ENCODE measurements at regions not wholly inside any gene's neighbourhood (a gene's known extent, or its start where the extent isn't known, plus 50 kb on each side); places are given as distances from the start of the nearest gene placed in this dataset.

DNA sequence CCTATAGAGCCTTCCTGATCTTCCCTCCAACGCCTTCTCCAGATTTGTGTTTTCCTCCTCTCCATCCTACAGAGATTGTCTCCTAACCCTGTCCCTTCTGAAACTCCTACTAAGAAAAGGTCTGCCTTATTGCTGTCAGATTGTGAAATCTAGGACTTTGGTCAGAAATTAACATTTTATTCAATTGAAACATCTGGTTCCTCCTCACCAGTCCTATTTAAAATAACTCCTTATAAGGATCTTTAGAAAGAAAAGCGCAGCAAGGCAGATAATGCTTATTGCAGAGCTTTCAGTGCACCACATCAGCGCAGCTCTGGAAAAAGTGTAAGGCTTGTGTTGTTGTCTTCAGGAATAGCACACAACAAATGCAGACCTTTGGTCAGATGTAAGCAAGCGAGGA is 477.8 kb upstream of the CHST9 start:
- Histone ChIP-seq H3K4me2 (ENCODE audit: extremely low read depth, insufficient read depth, low read length) (no peak overlapping the region), H3K4me3 (replicated peaks in 1 of 4; ENCODE audit: control extremely low read depth in 1 of 4, insufficient read depth in 1 of 4, low read depth in 3 of 4, low read length in 4 of 4) (no peak overlapping the region), H3K79me2 (ENCODE audit: control insufficient read depth, insufficient read depth, low read length) (no peaks in the 10 kb centered on the region), H3K27ac (ENCODE audit: insufficient read depth, low read length) (no peak overlapping the region), H3K4me1 (ENCODE audit: control insufficient read depth, extremely low read depth, insufficient read depth, low read length) (no peaks in the 10 kb centered on the region), H3K36me3 (ENCODE audit: control insufficient read depth, insufficient read depth, low read length) (no peaks in the 10 kb centered on the region), H3K9ac (ENCODE audit: insufficient read depth, low read length) (no peak overlapping the region), H3K9me3 (ENCODE audit: control insufficient read depth, insufficient read depth, low read depth, low read length) (no peaks in the 10 kb centered on the region), H3K27me3 (ENCODE audit: control insufficient read depth, insufficient read depth, low read length) (no peaks in the 10 kb centered on the region), H4K20me1 (ENCODE audit: control insufficient read depth, extremely low read depth, insufficient read depth, low read length) (no peaks in the 10 kb centered on the region), H2AFZ (ENCODE audit: low read length) (no peak overlapping the region)
- DNase-seq (ENCODE audit: low read depth in 2 of 2): no peak
- TF ChIP-seq EZH2 (IDR thresholded peaks at IDR 0.05; ENCODE audit: low read length, missing control alignments): no peak
- TF ChIP-seq, protein P1, sequence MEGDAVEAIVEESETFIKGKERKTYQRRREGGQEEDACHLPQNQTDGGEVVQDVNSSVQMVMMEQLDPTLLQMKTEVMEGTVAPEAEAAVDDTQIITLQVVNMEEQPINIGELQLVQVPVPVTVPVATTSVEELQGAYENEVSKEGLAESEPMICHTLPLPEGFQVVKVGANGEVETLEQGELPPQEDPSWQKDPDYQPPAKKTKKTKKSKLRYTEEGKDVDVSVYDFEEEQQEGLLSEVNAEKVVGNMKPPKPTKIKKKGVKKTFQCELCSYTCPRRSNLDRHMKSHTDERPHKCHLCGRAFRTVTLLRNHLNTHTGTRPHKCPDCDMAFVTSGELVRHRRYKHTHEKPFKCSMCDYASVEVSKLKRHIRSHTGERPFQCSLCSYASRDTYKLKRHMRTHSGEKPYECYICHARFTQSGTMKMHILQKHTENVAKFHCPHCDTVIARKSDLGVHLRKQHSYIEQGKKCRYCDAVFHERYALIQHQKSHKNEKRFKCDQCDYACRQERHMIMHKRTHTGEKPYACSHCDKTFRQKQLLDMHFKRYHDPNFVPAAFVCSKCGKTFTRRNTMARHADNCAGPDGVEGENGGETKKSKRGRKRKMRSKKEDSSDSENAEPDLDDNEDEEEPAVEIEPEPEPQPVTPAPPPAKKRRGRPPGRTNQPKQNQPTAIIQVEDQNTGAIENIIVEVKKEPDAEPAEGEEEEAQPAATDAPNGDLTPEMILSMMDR (conservative IDR thresholded peaks at IDR 0.05 in 1 of 2, IDR thresholded peaks at IDR 0.05 in 1 of 2; ENCODE audit: low read depth in 1 of 2, low read length in 2 of 2): no peak

DNA sequence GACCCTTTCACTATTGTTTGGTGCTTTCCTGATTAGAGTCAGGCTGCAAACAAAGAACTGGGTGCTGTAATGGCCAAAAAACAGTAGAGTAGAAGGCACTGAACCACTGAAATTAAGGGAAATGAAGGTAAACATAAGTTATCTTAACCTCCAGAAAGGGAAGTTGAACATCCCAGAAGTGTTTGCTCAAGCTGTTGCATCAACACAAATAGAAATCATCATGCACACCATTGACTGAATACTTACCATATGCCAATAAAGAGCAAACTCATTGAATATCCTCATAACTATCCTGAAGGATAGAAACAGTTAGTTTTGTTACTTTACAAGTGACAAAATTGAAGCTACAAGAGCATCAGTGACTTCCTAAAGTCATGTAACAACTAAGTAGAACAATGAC is 477.4 kb upstream of the CHST9 start:
- H3K79me2 ChIP-seq (ENCODE audit: control insufficient read depth, insufficient read depth, low read length): no peaks in the 10 kb centered on the region
- H3K27ac ChIP-seq (ENCODE audit: insufficient read depth, low read length): no peak overlapping the region
- H3K27me3 ChIP-seq (ENCODE audit: control insufficient read depth, insufficient read depth, low read length): no peaks in the 10 kb centered on the region
- no peak overlapping the region for H2AFZ ChIP-seq (ENCODE audit: low read length)
- no peak overlapping the region for H3K4me3 ChIP-seq (replicated peaks in 1 of 4; ENCODE audit: control extremely low read depth in 1 of 4, insufficient read depth in 1 of 4, low read depth in 3 of 4, low read length in 4 of 4)
- H3K4me2 ChIP-seq (ENCODE audit: extremely low read depth, insufficient read depth, low read length): no peak overlapping the region
- no peaks in the 10 kb centered on the region for H3K9me3 ChIP-seq (ENCODE audit: control insufficient read depth, insufficient read depth, low read depth, low read length)
- no peaks in the 10 kb centered on the region for H3K36me3 ChIP-seq (ENCODE audit: control insufficient read depth, insufficient read depth, low read length)
- DNase-seq (ENCODE audit: low read depth in 2 of 2): no peak
- H3K4me1 ChIP-seq (ENCODE audit: control insufficient read depth, extremely low read depth, insufficient read depth, low read length): no peaks in the 10 kb centered on the region
- H3K9ac ChIP-seq (ENCODE audit: insufficient read depth, low read length): no peak overlapping the region
- H4K20me1 ChIP-seq (ENCODE audit: control insufficient read depth, extremely low read depth, insufficient read depth, low read length): no peaks in the 10 kb centered on the region
- TF ChIP-seq EZH2 (IDR thresholded peaks at IDR 0.05; ENCODE audit: low read length, missing control alignments): no peak
- TF ChIP-seq, protein P1 (conservative IDR thresholded peaks at IDR 0.05 in 1 of 2, IDR thresholded peaks at IDR 0.05 in 1 of 2; ENCODE audit: low read depth in 1 of 2, low read length in 2 of 2): no peak

DNA sequence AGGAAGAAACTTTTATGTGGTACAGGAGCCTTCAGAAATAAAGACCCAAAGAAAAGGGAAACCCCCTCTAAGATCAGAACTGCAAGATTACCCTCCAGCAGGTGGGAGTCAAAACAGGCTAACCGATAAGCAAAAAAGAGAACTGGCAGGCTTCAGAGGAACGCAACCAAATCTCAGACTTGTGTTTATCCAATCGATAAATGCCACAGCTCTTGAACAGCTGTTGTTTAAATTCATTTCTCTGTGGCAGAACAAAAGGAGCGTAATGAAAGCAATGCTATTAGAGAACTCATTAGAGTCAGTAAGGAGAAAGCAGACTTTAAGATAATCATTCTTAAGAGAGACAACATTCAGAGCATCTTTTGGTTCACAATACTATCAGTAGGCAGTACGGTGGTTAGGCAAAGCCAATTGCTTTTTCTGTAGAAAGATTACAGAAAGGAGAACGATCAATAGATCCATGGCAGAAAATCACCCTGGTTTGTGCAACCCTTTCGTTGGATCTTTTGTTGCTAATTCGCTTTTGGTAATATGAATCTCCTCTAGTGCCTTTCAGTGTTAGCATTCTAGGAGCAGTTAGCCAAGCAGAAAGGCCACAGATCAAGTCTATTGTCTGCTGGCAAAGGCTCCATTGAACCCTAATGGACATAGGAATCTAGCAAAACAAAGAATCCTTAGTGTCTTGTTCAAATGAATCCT is 476.4 kb upstream of the CHST9 start:
- Histone ChIP-seq H3K4me3 (replicated peaks in 1 of 4; ENCODE audit: control extremely low read depth in 1 of 4, insufficient read depth in 1 of 4, low read depth in 3 of 4, low read length in 4 of 4) (no peak overlapping the region), H3K4me2 (ENCODE audit: extremely low read depth, insufficient read depth, low read length) (no peak overlapping the region), H3K27me3 (ENCODE audit: control insufficient read depth, insufficient read depth, low read length) (no peaks in the 10 kb centered on the region), H3K4me1 (ENCODE audit: control insufficient read depth, extremely low read depth, insufficient read depth, low read length) (no peaks in the 10 kb centered on the region), H3K79me2 (ENCODE audit: control insufficient read depth, insufficient read depth, low read length) (no peaks in the 10 kb centered on the region), H3K9ac (ENCODE audit: insufficient read depth, low read length) (no peak overlapping the region), H3K36me3 (ENCODE audit: control insufficient read depth, insufficient read depth, low read length) (no peaks in the 10 kb centered on the region), H4K20me1 (ENCODE audit: control insufficient read depth, extremely low read depth, insufficient read depth, low read length) (no peaks in the 10 kb centered on the region), H3K9me3 (ENCODE audit: control insufficient read depth, insufficient read depth, low read depth, low read length) (no peaks in the 10 kb centered on the region), H2AFZ (ENCODE audit: low read length) (no peak overlapping the region), H3K27ac (ENCODE audit: insufficient read depth, low read length) (no peak overlapping the region)
- DNase-seq (ENCODE audit: low read depth in 2 of 2): no peak
- no peak for TF ChIP-seq EZH2 (IDR thresholded peaks at IDR 0.05; ENCODE audit: low read length, missing control alignments)
- TF ChIP-seq, protein P1 (conservative IDR thresholded peaks at IDR 0.05 in 1 of 2, IDR thresholded peaks at IDR 0.05 in 1 of 2; ENCODE audit: low read depth in 1 of 2, low read length in 2 of 2): no peak

All from fibroblast of lung (primary cell).